ENCODE measurements at regions not wholly inside any gene's neighbourhood (a gene's known extent, or its start where the extent isn't known, plus 50 kb on each side); places are given as distances from the start of the nearest gene placed in this dataset.

GRCh38 chr1:4312024-4312423, 342.4 kb upstream of the AJAP1 start:
- Histone ChIP-seq H3K4me1 (ENCODE audit: control insufficient read depth, insufficient read depth, low read length) (no peaks in the 10 kb centered on the region), H3K36me3 (ENCODE audit: control insufficient read depth, insufficient read depth, low read length) (no peaks in the 10 kb centered on the region), H3K27ac (ENCODE audit: low read length) (no peak overlapping the region), H3K27me3 (ENCODE audit: control insufficient read depth, insufficient read depth, low read length) (no peaks in the 10 kb centered on the region), H3K4me3 (ENCODE audit: low read depth in 2 of 2, low read length in 2 of 2) (no peak overlapping the region), H3K9me3 (ENCODE audit: control insufficient read depth, insufficient read depth, low read depth, low read length) (no peaks in the 10 kb centered on the region)
- DNase-seq (ENCODE audit: low read depth, low spot score) (no peak), ATAC-seq (no peak)
- ChIA-PET CTCF (no interaction called here), POLR2A (no interaction called here)
- intact Hi-C loops (cut with micrococcal nuclease; ENCODE audit: unreplicated experiment) (no loop called here), in situ Hi-C loops (cut with HindIII; ENCODE audit: low pct_unique_long_range_greater_than_20kb, low sequenced_read_pairs) (no loop called here)
- no TSS peak for BruUV-seq (replicated peaks)
- TF ChIP-seq, protein P1, sequence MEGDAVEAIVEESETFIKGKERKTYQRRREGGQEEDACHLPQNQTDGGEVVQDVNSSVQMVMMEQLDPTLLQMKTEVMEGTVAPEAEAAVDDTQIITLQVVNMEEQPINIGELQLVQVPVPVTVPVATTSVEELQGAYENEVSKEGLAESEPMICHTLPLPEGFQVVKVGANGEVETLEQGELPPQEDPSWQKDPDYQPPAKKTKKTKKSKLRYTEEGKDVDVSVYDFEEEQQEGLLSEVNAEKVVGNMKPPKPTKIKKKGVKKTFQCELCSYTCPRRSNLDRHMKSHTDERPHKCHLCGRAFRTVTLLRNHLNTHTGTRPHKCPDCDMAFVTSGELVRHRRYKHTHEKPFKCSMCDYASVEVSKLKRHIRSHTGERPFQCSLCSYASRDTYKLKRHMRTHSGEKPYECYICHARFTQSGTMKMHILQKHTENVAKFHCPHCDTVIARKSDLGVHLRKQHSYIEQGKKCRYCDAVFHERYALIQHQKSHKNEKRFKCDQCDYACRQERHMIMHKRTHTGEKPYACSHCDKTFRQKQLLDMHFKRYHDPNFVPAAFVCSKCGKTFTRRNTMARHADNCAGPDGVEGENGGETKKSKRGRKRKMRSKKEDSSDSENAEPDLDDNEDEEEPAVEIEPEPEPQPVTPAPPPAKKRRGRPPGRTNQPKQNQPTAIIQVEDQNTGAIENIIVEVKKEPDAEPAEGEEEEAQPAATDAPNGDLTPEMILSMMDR (IDR thresholded peaks at IDR 0.05), result no peak
- TF ChIP-seq POLR2AphosphoS5 (IDR thresholded peaks at IDR 0.05; ENCODE audit: low read depth, low read length) (no peak), TCF7L2 (IDR thresholded peaks at IDR 0.05; ENCODE audit: low read depth, low read length) (no peak), SIN3A (IDR thresholded peaks at IDR 0.05; ENCODE audit: borderline replicate concordance, insufficient read depth, low read depth, low read length) (no peak)
- TF ChIP-seq, protein P2, sequence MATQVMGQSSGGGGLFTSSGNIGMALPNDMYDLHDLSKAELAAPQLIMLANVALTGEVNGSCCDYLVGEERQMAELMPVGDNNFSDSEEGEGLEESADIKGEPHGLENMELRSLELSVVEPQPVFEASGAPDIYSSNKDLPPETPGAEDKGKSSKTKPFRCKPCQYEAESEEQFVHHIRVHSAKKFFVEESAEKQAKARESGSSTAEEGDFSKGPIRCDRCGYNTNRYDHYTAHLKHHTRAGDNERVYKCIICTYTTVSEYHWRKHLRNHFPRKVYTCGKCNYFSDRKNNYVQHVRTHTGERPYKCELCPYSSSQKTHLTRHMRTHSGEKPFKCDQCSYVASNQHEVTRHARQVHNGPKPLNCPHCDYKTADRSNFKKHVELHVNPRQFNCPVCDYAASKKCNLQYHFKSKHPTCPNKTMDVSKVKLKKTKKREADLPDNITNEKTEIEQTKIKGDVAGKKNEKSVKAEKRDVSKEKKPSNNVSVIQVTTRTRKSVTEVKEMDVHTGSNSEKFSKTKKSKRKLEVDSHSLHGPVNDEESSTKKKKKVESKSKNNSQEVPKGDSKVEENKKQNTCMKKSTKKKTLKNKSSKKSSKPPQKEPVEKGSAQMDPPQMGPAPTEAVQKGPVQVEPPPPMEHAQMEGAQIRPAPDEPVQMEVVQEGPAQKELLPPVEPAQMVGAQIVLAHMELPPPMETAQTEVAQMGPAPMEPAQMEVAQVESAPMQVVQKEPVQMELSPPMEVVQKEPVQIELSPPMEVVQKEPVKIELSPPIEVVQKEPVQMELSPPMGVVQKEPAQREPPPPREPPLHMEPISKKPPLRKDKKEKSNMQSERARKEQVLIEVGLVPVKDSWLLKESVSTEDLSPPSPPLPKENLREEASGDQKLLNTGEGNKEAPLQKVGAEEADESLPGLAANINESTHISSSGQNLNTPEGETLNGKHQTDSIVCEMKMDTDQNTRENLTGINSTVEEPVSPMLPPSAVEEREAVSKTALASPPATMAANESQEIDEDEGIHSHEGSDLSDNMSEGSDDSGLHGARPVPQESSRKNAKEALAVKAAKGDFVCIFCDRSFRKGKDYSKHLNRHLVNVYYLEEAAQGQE (IDR thresholded peaks at IDR 0.05; ENCODE audit: insufficient read depth in 1 of 2, low read depth in 2 of 2, low read length in 1 of 2), result no peak

- Histone ChIP-seq H3K4me1 (ENCODE audit: control insufficient read depth, insufficient read depth, low read length) (no peaks in the 10 kb centered on the region), H3K36me3 (ENCODE audit: control insufficient read depth, insufficient read depth, low read length) (no peaks in the 10 kb centered on the region), H3K27ac (ENCODE audit: low read length) (no peak overlapping the region), H3K9me3 (ENCODE audit: control insufficient read depth, insufficient read depth, low read depth, low read length) (no peaks in the 10 kb centered on the region), H3K4me3 (ENCODE audit: low read depth in 2 of 2, low read length in 2 of 2) (no peak overlapping the region), H3K27me3 (ENCODE audit: control insufficient read depth, insufficient read depth, low read length) (no peaks in the 10 kb centered on the region)
- in situ Hi-C loops (cut with HindIII; ENCODE audit: low pct_unique_long_range_greater_than_20kb, low sequenced_read_pairs), result no loop called here
- intact Hi-C loops (cut with micrococcal nuclease; ENCODE audit: unreplicated experiment), result no loop called here
- ATAC-seq (no peak), DNase-seq (ENCODE audit: low read depth, low spot score) (no peak)
- TF ChIP-seq, protein P2 (IDR thresholded peaks at IDR 0.05; ENCODE audit: insufficient read depth in 1 of 2, low read depth in 2 of 2, low read length in 1 of 2), result no peak
- no TSS peak for BruUV-seq (replicated peaks)
- ChIA-PET POLR2A (no interaction called here), CTCF (no interaction called here)
Observed at GRCh38 chr1:4315202-4315601, 339.2 kb upstream of the AJAP1 start.

Measured in Panc1 (cell line).